ENCODE measurements at regions not wholly inside any gene's neighbourhood (a gene's known extent, or its start where the extent isn't known, plus 50 kb on each side); places are given as distances from the start of the nearest gene placed in this dataset.

DNA sequence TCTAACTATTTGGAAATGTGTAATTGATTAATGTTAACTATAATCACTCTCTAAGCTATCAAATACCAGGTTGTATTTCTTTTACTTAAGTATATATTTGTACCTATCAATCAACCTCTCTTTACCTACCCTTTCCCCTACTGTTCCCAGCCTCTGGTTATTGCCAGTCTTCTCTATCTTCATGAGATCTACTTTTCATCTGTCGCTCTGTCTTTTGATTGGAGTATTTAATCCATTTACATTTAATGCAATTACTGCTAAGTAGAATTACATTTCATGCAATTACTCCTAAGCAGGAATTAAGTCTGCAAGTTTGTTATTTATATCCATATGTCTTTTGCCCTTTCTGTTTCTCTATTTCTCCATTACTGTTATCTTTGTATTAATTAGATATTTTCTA lies 148.1 kb downstream of the MAT2B start:
- no peaks in the 10 kb centered on the region for H3K4me1 ChIP-seq (ENCODE audit: low read depth)
- H3K9me3 ChIP-seq (ENCODE audit: low read depth), result no peaks in the 10 kb centered on the region
- H3K36me3 ChIP-seq, result no peaks in the 10 kb centered on the region
- H3K27me3 ChIP-seq, result no peaks in the 10 kb centered on the region
- H3K4me3 ChIP-seq, result no peak overlapping the region
- no peak overlapping the region for H3K27ac ChIP-seq
- no peak for DNase-seq (ENCODE audit: low read depth in 1 of 2, low spot score in 1 of 2)
- TF ChIP-seq, protein P1, sequence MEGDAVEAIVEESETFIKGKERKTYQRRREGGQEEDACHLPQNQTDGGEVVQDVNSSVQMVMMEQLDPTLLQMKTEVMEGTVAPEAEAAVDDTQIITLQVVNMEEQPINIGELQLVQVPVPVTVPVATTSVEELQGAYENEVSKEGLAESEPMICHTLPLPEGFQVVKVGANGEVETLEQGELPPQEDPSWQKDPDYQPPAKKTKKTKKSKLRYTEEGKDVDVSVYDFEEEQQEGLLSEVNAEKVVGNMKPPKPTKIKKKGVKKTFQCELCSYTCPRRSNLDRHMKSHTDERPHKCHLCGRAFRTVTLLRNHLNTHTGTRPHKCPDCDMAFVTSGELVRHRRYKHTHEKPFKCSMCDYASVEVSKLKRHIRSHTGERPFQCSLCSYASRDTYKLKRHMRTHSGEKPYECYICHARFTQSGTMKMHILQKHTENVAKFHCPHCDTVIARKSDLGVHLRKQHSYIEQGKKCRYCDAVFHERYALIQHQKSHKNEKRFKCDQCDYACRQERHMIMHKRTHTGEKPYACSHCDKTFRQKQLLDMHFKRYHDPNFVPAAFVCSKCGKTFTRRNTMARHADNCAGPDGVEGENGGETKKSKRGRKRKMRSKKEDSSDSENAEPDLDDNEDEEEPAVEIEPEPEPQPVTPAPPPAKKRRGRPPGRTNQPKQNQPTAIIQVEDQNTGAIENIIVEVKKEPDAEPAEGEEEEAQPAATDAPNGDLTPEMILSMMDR (IDR thresholded peaks at IDR 0.05; ENCODE audit: low read depth, low read length), result no peak

DNA sequence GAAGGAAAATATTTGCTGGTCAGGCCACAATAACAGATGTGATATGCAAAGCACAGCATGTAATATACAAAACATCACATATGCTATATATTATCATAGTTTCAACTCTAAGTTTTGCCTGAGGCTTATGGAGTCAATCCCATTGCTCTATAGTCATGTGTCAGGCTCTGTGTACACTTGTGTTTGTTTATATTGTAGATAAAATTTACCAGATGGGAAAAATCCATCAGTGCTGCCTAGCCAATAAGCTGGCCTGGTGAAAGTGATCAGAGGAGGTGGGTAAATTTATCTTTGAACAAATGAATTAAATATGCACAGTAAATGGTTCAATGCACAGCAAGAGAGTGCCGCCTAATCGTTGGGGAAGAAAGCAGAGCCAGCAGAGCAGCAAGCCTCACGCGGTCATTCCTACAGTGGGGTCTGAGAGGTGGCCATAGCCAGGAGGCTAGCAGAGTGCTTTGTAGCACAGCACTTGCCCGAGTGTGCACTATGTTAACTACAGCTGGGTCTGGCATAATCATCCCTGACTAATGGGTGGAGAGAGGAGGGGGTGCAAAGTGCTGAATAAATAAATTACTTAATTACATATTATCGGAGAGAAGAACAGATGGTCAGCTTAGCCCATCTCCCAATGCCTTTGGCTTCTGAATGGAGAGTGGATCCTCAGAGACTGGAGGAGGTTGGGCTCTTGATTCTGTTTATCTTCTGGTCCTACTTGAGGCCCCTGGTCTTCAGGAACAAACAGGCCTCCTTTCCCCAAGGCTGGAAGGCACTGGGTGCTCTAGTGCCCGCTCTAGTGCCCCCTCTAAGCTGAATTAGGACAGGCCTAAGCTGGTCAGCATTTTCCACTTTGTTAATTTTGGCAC lies 153.5 kb downstream of the MAT2B start:
- DNase-seq (ENCODE audit: low read depth in 1 of 2, low spot score in 1 of 2), result no peak
- Histone ChIP-seq H3K27me3 (no peaks in the 10 kb centered on the region), H3K4me3 (no peak overlapping the region), H3K36me3 (no peaks in the 10 kb centered on the region), H3K4me1 (ENCODE audit: low read depth) (no peaks in the 10 kb centered on the region), H3K27ac (no peak overlapping the region), H3K9me3 (ENCODE audit: low read depth) (no peaks in the 10 kb centered on the region)
- TF ChIP-seq, protein P1 (IDR thresholded peaks at IDR 0.05; ENCODE audit: low read depth, low read length), result no peak

DNA sequence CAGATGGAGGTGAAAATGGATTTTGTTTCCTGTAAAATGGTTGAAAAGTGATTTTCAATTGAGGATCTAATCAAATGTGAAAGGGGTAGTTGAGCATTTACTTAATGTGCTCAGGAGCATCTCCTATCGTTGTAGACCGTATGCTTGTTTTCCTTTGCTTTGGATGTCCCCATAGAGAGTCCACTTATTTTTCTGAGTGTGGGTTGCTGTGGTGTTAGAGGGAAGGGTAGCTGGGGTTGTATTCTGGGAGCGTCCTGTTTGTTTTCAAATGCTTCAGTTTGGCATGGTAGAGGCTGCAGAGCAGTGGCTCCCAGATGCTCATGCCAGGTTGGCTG lies 154.1 kb downstream of the MAT2B start:
- H3K27me3 ChIP-seq, result no peaks in the 10 kb centered on the region
- H3K4me1 ChIP-seq (ENCODE audit: low read depth), result no peaks in the 10 kb centered on the region
- DNase-seq (ENCODE audit: low read depth in 1 of 2, low spot score in 1 of 2), result no peak
- H3K36me3 ChIP-seq, result no peaks in the 10 kb centered on the region
- H3K27ac ChIP-seq, result no peak overlapping the region
- no peak overlapping the region for H3K4me3 ChIP-seq
- no peaks in the 10 kb centered on the region for H3K9me3 ChIP-seq (ENCODE audit: low read depth)
- TF ChIP-seq, protein P1 (IDR thresholded peaks at IDR 0.05; ENCODE audit: low read depth, low read length), result no peak

DNA sequence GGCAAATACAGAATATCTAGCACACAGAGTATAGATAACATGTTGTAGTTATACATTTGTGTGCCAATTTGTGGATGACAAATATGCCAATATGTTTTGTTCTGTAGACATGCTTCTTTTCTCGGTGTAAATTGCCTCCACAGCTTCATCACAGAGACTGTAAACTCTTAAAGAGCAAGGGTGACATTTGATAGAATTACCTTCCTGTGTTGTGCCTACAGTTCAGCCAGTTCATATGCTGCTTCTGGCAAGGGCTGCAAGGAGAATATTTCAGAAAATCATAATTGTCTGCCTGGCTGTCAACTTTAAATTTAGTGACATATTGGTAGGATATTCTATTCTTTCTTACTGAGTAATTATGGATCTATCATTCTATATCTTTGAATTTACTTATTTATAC lies 155.1 kb downstream of the MAT2B start:
- no peak overlapping the region for H3K27ac ChIP-seq
- no peaks in the 10 kb centered on the region for H3K4me1 ChIP-seq (ENCODE audit: low read depth)
- H3K36me3 ChIP-seq, result no peaks in the 10 kb centered on the region
- no peaks in the 10 kb centered on the region for H3K27me3 ChIP-seq
- H3K9me3 ChIP-seq (ENCODE audit: low read depth), result no peaks in the 10 kb centered on the region
- TF ChIP-seq, protein P1 (IDR thresholded peaks at IDR 0.05; ENCODE audit: low read depth, low read length), result no peak
- no peak overlapping the region for H3K4me3 ChIP-seq
- no peak for DNase-seq (ENCODE audit: low read depth in 1 of 2, low spot score in 1 of 2)

DNA sequence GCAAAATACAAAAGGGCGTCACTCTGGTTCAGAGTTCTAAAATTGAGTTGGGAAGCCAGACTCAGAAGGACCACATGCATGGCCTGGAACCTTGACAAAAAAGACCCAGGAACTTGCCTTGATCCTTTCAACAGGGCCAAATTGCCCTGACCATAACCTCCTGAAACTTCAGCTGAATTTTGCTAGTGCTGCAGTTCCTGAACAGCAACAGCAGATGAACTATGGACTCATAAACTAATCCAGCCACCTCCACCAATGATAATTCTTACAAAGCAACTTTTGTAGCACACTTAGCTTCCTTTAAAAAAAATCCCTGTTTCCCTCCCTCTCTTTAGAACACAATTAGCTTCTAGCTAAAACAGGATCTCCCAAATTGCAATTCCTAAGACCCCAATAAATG lies 155.9 kb downstream of the MAT2B start:
- Histone ChIP-seq H3K4me1 (ENCODE audit: low read depth) (no peaks in the 10 kb centered on the region), H3K36me3 (no peaks in the 10 kb centered on the region), H3K27ac (no peak overlapping the region), H3K4me3 (no peak overlapping the region), H3K27me3 (no peaks in the 10 kb centered on the region), H3K9me3 (ENCODE audit: low read depth) (no peaks in the 10 kb centered on the region)
- DNase-seq (ENCODE audit: low read depth in 1 of 2, low spot score in 1 of 2), result no peak
- TF ChIP-seq, protein P1 (IDR thresholded peaks at IDR 0.05; ENCODE audit: low read depth, low read length), result no peak

All from cardiac muscle cell (in vitro differentiated cells and primary cell).